Parathyroid adenoma (tissue), 2 donors: ENCODE measurements at regions not wholly inside any gene's neighbourhood (a gene's known extent, or its start where the extent isn't known, plus 50 kb on each side); places are given as distances from the start of the nearest gene placed in this dataset.

Experiments
- H2AFZ ChIP-seq: fragments of 300-600 bp; sonication (generic); one replicate; pipeline ENCODE4 v1.7.0; 2017; ENCODE audit warnings: antibody characterized with exemption, mild to moderate bottlenecking
- H3K27ac ChIP-seq: fragments of 300-600 bp; sonication (generic); one replicate; pipeline ENCODE4 v1.7.0; 2017
- H3K27me3 ChIP-seq: fragments of 300-600 bp; sonication (generic); one replicate; pipeline ENCODE4 v1.7.0; 2017; ENCODE audit warnings: low read length; ENCODE audit not compliant: control insufficient read depth, insufficient read depth
- H3K36me3 ChIP-seq: fragments of 300-600 bp; sonication (generic); one replicate; pipeline ENCODE4 v1.7.0; 2017; ENCODE audit warnings: low read length; ENCODE audit not compliant: control insufficient read depth, insufficient read depth
- H3K4me1 ChIP-seq: fragments of 300-600 bp; sonication (generic); one replicate; pipeline ENCODE4 v1.7.0; 2017; ENCODE audit warnings: control low read depth
- H3K4me2 ChIP-seq: fragments of 300-600 bp; sonication (generic); one replicate; pipeline ENCODE4 v1.7.0; 2017; ENCODE audit warnings: low read length
- H3K4me3 ChIP-seq: fragments of 300-600 bp; sonication (generic); one replicate; pipeline ENCODE4 v1.7.0; 2017; ENCODE audit warnings: low read depth, low read length
- H3K79me2 ChIP-seq: fragments of 300-600 bp; sonication (generic); one replicate; pipeline ENCODE4 v1.7.0; 2017; ENCODE audit warnings: control low read depth
- H3K9ac ChIP-seq: fragments of 300-600 bp; sonication (generic); one replicate; pipeline ENCODE4 v1.7.0; 2017; ENCODE audit warnings: mild to moderate bottlenecking
- H3K9me3 ChIP-seq: fragments of 300-600 bp; sonication (generic); one replicate; pipeline ENCODE4 v1.7.0; 2017; ENCODE audit warnings: low read length; ENCODE audit not compliant: control insufficient read depth
- CTCF ChIP-seq: fragments of 300-600 bp; sonication (generic); IDR thresholded peaks from one replicate; pipeline ENCODE4 v1.7.0; 2017; ENCODE audit warnings: antibody characterized with exemption, mild to moderate bottlenecking
- donor health status: primary hyperparathyroidism.

GRCh38 chr1:96095849-96096612 lies 625.6 kb upstream of the PTBP2 start:
- no peaks in the 10 kb centered on the region for H3K9me3 ChIP-seq
- H3K9ac ChIP-seq: no peak overlapping the region
- TF ChIP-seq CTCF: no peak
- H3K79me2 ChIP-seq: no peaks in the 10 kb centered on the region
- H3K27me3 ChIP-seq: no peaks in the 10 kb centered on the region
- H3K4me3 ChIP-seq: no peak overlapping the region
- H3K27ac ChIP-seq: no peak overlapping the region
- no peak overlapping the region for H3K4me2 ChIP-seq
- no peaks in the 10 kb centered on the region for H3K4me1 ChIP-seq
- no peak overlapping the region for H2AFZ ChIP-seq
- no peaks in the 10 kb centered on the region for H3K36me3 ChIP-seq

- Histone ChIP-seq H3K79me2 (no peaks in the 10 kb centered on the region), H3K36me3 (no peaks in the 10 kb centered on the region), H3K4me1 (no peaks in the 10 kb centered on the region), H2AFZ (no peak overlapping the region), H3K9me3 (no peaks in the 10 kb centered on the region), H3K4me3 (no peak overlapping the region), H3K27me3 (no peaks in the 10 kb centered on the region), H3K9ac (no peak overlapping the region), H3K4me2 (no peak overlapping the region), H3K27ac (no peak overlapping the region)
- no peak for TF ChIP-seq CTCF
These were observed 624.8 kb upstream of the PTBP2 start for GRCh38 chr1:96096613-96097321.

GRCh38 chr1:96104506-96104905 lies 617.1 kb upstream of the PTBP2 start:
- H3K4me3 ChIP-seq: no peak overlapping the region
- no peak overlapping the region for H3K9ac ChIP-seq
- no peak overlapping the region for H3K27ac ChIP-seq
- no peaks in the 10 kb centered on the region for H3K79me2 ChIP-seq
- TF ChIP-seq CTCF: no peak
- no peaks in the 10 kb centered on the region for H3K4me1 ChIP-seq
- no peaks in the 10 kb centered on the region for H3K9me3 ChIP-seq
- H3K36me3 ChIP-seq: no peaks in the 10 kb centered on the region
- H3K4me2 ChIP-seq: no peak overlapping the region
- H2AFZ ChIP-seq: no peak overlapping the region
- no peaks in the 10 kb centered on the region for H3K27me3 ChIP-seq

- Histone ChIP-seq H3K27me3 (no peaks in the 10 kb centered on the region), H3K79me2 (no peaks in the 10 kb centered on the region), H3K9ac (no peak overlapping the region), H3K4me1 (no peaks in the 10 kb centered on the region), H3K27ac (no peak overlapping the region), H3K36me3 (no peaks in the 10 kb centered on the region), H3K9me3 (no peaks in the 10 kb centered on the region), H2AFZ (no peak overlapping the region), H3K4me3 (no peak overlapping the region), H3K4me2 (no peak overlapping the region)
- no peak for TF ChIP-seq CTCF
These were observed 616.7 kb upstream of the PTBP2 start for GRCh38 chr1:96104906-96105305.
